HepG2 (cell line): ENCODE measurements at regions not wholly inside any gene's neighbourhood (a gene's known extent, or its start where the extent isn't known, plus 50 kb on each side); places are given as distances from the start of the nearest gene placed in this dataset.

Experiments
- ATAC-seq: fragments of 200-7000 bp; cut with Tn5 transposase; 3 replicates; pipeline ENCODE4 v1.9.1; 2020; ENCODE audit warnings: mild to moderate bottlenecking, moderate library complexity
- BruUV-seq: library from RNA; stranded (reverse); fragments of 400-500 nt; replicated peaks from 2 replicates; lab custom pipeline; 2021; lab: Mats Ljungman, UMichigan
- CTCF ChIA-PET: fragments of 300-600 bp; formaldehyde crosslinking; extraction: SDS; loops from one replicate; lab custom pipeline; 2021; ENCODE audit warnings: low total read pairs, inconsistent platforms, low intra/inter-chr PET ratio; lab: Yijun Ruan, JAX
- POLR2A ChIA-PET: fragments of 350-600 bp; sonication (Branson Sonifier 250); formaldehyde crosslinking; loops from one replicate; lab custom pipeline; 2020; ENCODE audit warnings: antibody characterized with exemption, inconsistent platforms; lab: Yijun Ruan, JAX
- DNase-seq: peaks from one replicate; pipeline ENCODE4 v3.0.0-alpha.2; 2015; ENCODE audit warnings: low spot score
- FAIRE-seq: peaks from 3 replicates; lab custom pipeline; 2011; peaks lifted over from hg19 to GRCh38; lab: Jason Lieb, UNC
- H2AFZ ChIP-seq: one replicate; pipeline ENCODE4 v1.6.1; 2011; ENCODE audit warnings: low read length, inconsistent platforms
- H3K27ac ChIP-seq: fragments of 300-600 bp; 3 replicates; pipeline ENCODE4 v1.8.0; 2011; ENCODE audit warnings: mixed run types, mild to moderate bottlenecking, mixed read lengths, low read length, inconsistent platforms; ENCODE audit not compliant: insufficient read depth; ENCODE audit errors: extremely low read length
- H3K27me3 ChIP-seq, 2 experiments: fragments of 200-600 bp in 1 of 2; 2 replicates in 1 of 2; 3 replicates in 1 of 2; pipeline versions ENCODE4 v1.6.0 to v1.8.0; 2011; ENCODE audit warnings: low read length in 2 of 2, mild to moderate bottlenecking in 2 of 2, moderate library complexity in 2 of 2, inconsistent platforms in 1 of 2; ENCODE audit not compliant: insufficient read depth in 2 of 2, control insufficient read depth in 1 of 2
- H3K36me3 ChIP-seq, 2 experiments: fragments of 200-600 bp in 1 of 2; replicated peaks in 1 of 2; 2 replicates in 1 of 2; 3 replicates in 1 of 2; pipeline versions ENCODE4 v1.5.1 to v1.8.0; 2011; ENCODE audit warnings: low read length in 2 of 2, inconsistent platforms in 1 of 2; ENCODE audit not compliant: insufficient read depth in 2 of 2, control insufficient read depth in 1 of 2
- H3K4me1 ChIP-seq: 2 replicates; pipeline ENCODE4 v1.5.1; 2012; ENCODE audit warnings: low read length, inconsistent platforms; ENCODE audit not compliant: insufficient read depth
- H3K4me2 ChIP-seq: 2 replicates; pipeline ENCODE4 v1.6.0; 2011; ENCODE audit warnings: low read depth, low read length, inconsistent platforms
- H3K4me3 ChIP-seq, 3 experiments: fragments of 200-600 bp in 1 of 3; sonication (generic), shearing (Covaris generic) in 1 of 3; replicated peaks in 1 of 3; 2 replicates each; pipeline ENCODE4 v1.5.1; 2011 to 2016; ENCODE audit warnings: low read length in 3 of 3, inconsistent platforms in 2 of 3, low read depth in 2 of 3, mild to moderate bottlenecking in 2 of 3, control low read depth in 1 of 3, mixed read lengths in 1 of 3; ENCODE audit not compliant: insufficient read depth in 1 of 3
- H3K79me2 ChIP-seq: one replicate; pipeline ENCODE4 v1.6.1; 2011; ENCODE audit warnings: low read length, inconsistent platforms; ENCODE audit not compliant: insufficient read depth
- H3K9ac ChIP-seq: 2 replicates; pipeline ENCODE4 v1.6.0; 2011; ENCODE audit warnings: mild to moderate bottlenecking, low read depth, low read length, inconsistent platforms; ENCODE audit not compliant: insufficient read depth
- H3K9me3 ChIP-seq: 2 replicates; pipeline ENCODE4 v1.5.1; 2012; ENCODE audit warnings: mild to moderate bottlenecking, low read length
- H4K20me1 ChIP-seq: 2 replicates; pipeline ENCODE4 v1.6.0; 2011; ENCODE audit warnings: inconsistent platforms, mild to moderate bottlenecking, low read length, moderate library complexity; ENCODE audit not compliant: insufficient read depth
- ATF7-NPFF ChIP-seq: sonication (generic); formaldehyde crosslinking; IDR thresholded peaks from 2 replicates; pipeline ENCODE4 v1.8.1; 2023; ENCODE audit warnings: mild to moderate bottlenecking, low read depth, missing genetic modification reagents, moderate library complexity
- MIXL1 ChIP-seq: IDR thresholded peaks from 2 replicates; pipeline ENCODE4 v1.6.1; 2016
- MYNN ChIP-seq: sonication (generic); formaldehyde crosslinking; IDR thresholded peaks from 2 replicates; pipeline ENCODE4 v1.4.0; 2020; ENCODE audit warnings: mild to moderate bottlenecking, low read depth, missing genetic modification reagents
- RARG ChIP-seq: sonication (generic); formaldehyde crosslinking; IDR thresholded peaks from 2 replicates; pipeline ENCODE4 v1.4.0; 2020; ENCODE audit warnings: low read depth, mild to moderate bottlenecking, missing genetic modification reagents
- SIX1 ChIP-seq: sonication (generic); formaldehyde crosslinking; IDR thresholded peaks from 2 replicates; pipeline ENCODE4 v1.4.0; 2020; ENCODE audit warnings: missing genetic modification reagents, borderline replicate concordance
- SOX6 ChIP-seq, 2 experiments: fragments of 450-650 bp in 1 of 2; sonication (generic) in 1 of 2; formaldehyde crosslinking in 1 of 2; IDR thresholded peaks; 2 replicates each; pipeline versions ENCODE4 v1.4.0 to v1.6.1; 2017 to 2020; ENCODE audit warnings: antibody characterized with exemption in 1 of 2, mild to moderate bottlenecking in 1 of 2, missing genetic modification reagents in 1 of 2
- THAP11 ChIP-seq: IDR thresholded peaks from 2 replicates; pipeline ENCODE4 v1.6.1; 2016; ENCODE audit warnings: missing biosample characterization, missing genetic modification reagents
- TMF1 ChIP-seq: sonication (generic); formaldehyde crosslinking; IDR thresholded peaks from 2 replicates; pipeline ENCODE4 v1.8.1; 2022; ENCODE audit warnings: low read depth, missing genetic modification reagents
- ZBTB3 ChIP-seq: sonication (generic); formaldehyde crosslinking; IDR thresholded peaks from 2 replicates; pipeline ENCODE4 v1.4.0; 2020; ENCODE audit warnings: low read depth, mild to moderate bottlenecking, moderate library complexity, missing genetic modification reagents, borderline replicate concordance
- ZKSCAN8 ChIP-seq: IDR thresholded peaks from 2 replicates; pipeline ENCODE4 v1.6.1; 2016; ENCODE audit warnings: borderline replicate concordance, missing genetic modification reagents, missing compliant biosample characterization
- ZMAT3 ChIP-seq: sonication (generic); formaldehyde crosslinking; conservative IDR thresholded peaks from 2 replicates; pipeline ENCODE4 v1.7.0; 2021; ENCODE audit warnings: missing genetic modification reagents
- ZNF17 ChIP-seq: sonication (generic); formaldehyde crosslinking; IDR thresholded peaks from 2 replicates; pipeline ENCODE4 v1.5.0; 2020; ENCODE audit warnings: mild to moderate bottlenecking, missing genetic modification reagents
- ZNF350 ChIP-seq: sonication (generic); formaldehyde crosslinking; IDR thresholded peaks from 2 replicates; pipeline ENCODE4 v1.4.0; 2020; ENCODE audit warnings: mild to moderate bottlenecking, low read depth, missing genetic modification reagents, borderline replicate concordance
- in situ Hi-C: cut with HindIII; loops from 2 replicates; pipeline ENCODE4 v1.10.0; 2017; ENCODE audit warnings: low pct_unique_long_range_greater_than_20kb; ENCODE audit not compliant: extremely low pct_ligation_motif_present
- intact Hi-C: fragments of 100-400 bp; cut with micrococcal nuclease; formaldehyde crosslinking; loops from one replicate; pipeline ENCODE4 v1.10.0; 2022; ENCODE audit not compliant: unreplicated experiment
- TF ChIP-seq, protein P1 (sequence below): IDR thresholded peaks from 2 replicates; pipeline ENCODE4 v1.6.1; 2018; ENCODE audit warnings: missing genetic modification reagents, mild to moderate bottlenecking, missing compliant biosample characterization

- TF ChIP-seq, protein P1, sequence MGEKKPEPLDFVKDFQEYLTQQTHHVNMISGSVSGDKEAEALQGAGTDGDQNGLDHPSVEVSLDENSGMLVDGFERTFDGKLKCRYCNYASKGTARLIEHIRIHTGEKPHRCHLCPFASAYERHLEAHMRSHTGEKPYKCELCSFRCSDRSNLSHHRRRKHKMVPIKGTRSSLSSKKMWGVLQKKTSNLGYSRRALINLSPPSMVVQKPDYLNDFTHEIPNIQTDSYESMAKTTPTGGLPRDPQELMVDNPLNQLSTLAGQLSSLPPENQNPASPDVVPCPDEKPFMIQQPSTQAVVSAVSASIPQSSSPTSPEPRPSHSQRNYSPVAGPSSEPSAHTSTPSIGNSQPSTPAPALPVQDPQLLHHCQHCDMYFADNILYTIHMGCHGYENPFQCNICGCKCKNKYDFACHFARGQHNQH = no peak
- no peak for TF ChIP-seq TMF1 (CRISPR knock-in tag)
- TF ChIP-seq ZKSCAN8 = no peak
- TF ChIP-seq ATF7-NPFF (CRISPR knock-in tag) = no peak
- no peak for TF ChIP-seq MIXL1 (CRISPR knock-in tag)
- no peak for TF ChIP-seq ZBTB3
- TF ChIP-seq, all 625 proteins: peak for 0
Measured at GRCh38 chr1:4468804-4469514, 185.4 kb upstream of the AJAP1 start (continued).

- Histone ChIP-seq H4K20me1 (no peaks in the 10 kb centered on the region), H3K36me3 (no peaks in the 10 kb centered on the region), H3K4me3 (no peak overlapping the region), H3K9me3 (peaks cover 4% of the 10 kb centered on the region; the same call in 1 of the 2 replicates), H3K9ac (no peak overlapping the region), H3K79me2 (no peaks in the 10 kb centered on the region), H3K27ac (no peak overlapping the region), H2AFZ (no peak overlapping the region), H3K4me2 (no peak overlapping the region), H3K27me3 (no peaks in the 10 kb centered on the region; a peak in 1 of 5 replicates), H3K4me1 (no peaks in the 10 kb centered on the region)
- no peak for FAIRE-seq
- CTCF ChIA-PET = no interaction called here
- in situ Hi-C loops = no loop called here
- no TSS peak for BruUV-seq
- intact Hi-C loops = no loop called here
- POLR2A ChIA-PET = no interaction called here
- no peak for ATAC-seq
- no peak for DNase-seq
- TF ChIP-seq MYNN (CRISPR knock-in tag) = no peak
- TF ChIP-seq ZNF17 (CRISPR knock-in tag) = no peak
- no peak for TF ChIP-seq SOX6 (IDR thresholded peaks at IDR 0.05)
- no peak for TF ChIP-seq SOX6 (CRISPR knock-in tag; IDR thresholded peaks at IDR 0.05)
- no peak for TF ChIP-seq ZNF350 (CRISPR knock-in tag)
- TF ChIP-seq THAP11 (CRISPR knock-in tag) = no peak
- no peak for TF ChIP-seq ZMAT3 (CRISPR knock-in tag)
- TF ChIP-seq SIX1 (CRISPR knock-in tag) = no peak
- TF ChIP-seq RARG (CRISPR knock-in tag) = no peak
Measured at GRCh38 chr1:4476394-4476793, 178.0 kb upstream of the AJAP1 start.
